A673 (cell line): ENCODE measurements at regions not wholly inside any gene's neighbourhood (a gene's known extent, or its start where the extent isn't known, plus 50 kb on each side); places are given as distances from the start of the nearest gene placed in this dataset.

Experiments used
- EZH2 ChIP-seq: fragments of 200-600 bp; sonication (generic); IDR thresholded peaks from 2 replicates; pipeline ENCODE4 v1.6.1; 2017; ENCODE audit warnings: borderline replicate concordance, low read depth, mild to moderate bottlenecking, mixed read lengths, antibody characterized with exemption, low read length; ENCODE audit not compliant: poor library complexity, severe bottlenecking
- TF ChIP-seq, protein P1 (sequence below): fragments of 300-800, 200-600 bp; sonication (generic); conservative IDR thresholded peaks from 2 replicates; pipeline ENCODE4 v1.5.1; 2017; ENCODE audit warnings: low read depth, mild to moderate bottlenecking, antibody characterized with exemption, low read length, moderate library complexity, mixed read lengths

DNA sequence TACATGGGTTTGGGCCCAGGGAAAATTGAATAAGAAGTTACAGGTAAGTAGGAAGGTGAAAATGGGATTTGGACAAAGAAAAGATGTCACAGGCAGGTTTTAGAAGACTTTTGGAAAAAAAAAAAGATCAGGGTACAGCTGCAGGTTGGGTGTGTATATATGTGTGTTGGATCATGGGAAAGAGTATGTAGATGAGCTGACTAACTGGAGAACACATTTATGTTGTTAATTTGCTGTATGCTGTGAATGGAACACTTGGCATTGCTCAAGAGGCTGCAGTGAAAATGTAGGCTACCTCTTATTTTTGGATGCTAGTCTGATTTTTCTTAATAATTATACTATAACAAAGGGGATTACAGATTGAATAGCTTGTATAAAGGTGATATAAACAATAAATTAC is 577.7 kb upstream of the USP24 start:
- TF ChIP-seq, protein P1, sequence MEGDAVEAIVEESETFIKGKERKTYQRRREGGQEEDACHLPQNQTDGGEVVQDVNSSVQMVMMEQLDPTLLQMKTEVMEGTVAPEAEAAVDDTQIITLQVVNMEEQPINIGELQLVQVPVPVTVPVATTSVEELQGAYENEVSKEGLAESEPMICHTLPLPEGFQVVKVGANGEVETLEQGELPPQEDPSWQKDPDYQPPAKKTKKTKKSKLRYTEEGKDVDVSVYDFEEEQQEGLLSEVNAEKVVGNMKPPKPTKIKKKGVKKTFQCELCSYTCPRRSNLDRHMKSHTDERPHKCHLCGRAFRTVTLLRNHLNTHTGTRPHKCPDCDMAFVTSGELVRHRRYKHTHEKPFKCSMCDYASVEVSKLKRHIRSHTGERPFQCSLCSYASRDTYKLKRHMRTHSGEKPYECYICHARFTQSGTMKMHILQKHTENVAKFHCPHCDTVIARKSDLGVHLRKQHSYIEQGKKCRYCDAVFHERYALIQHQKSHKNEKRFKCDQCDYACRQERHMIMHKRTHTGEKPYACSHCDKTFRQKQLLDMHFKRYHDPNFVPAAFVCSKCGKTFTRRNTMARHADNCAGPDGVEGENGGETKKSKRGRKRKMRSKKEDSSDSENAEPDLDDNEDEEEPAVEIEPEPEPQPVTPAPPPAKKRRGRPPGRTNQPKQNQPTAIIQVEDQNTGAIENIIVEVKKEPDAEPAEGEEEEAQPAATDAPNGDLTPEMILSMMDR = no peak
- no peak for TF ChIP-seq EZH2
